Thoracic aorta (tissue), 2 donors: ENCODE measurements at regions not wholly inside any gene's neighbourhood (a gene's known extent, or its start where the extent isn't known, plus 50 kb on each side); places are given as distances from the start of the nearest gene placed in this dataset.
"Not testable (repeated sequence)": the region's sequence is repeated elsewhere in the genome, so short reads cannot be mapped to it uniquely, and the experiment has no call there.

Source experiments
- ATAC-seq: fragments of 150-250 bp; one replicate; pipeline ENCODE4 v1.8.0; 2017; ENCODE audit warnings: low read depth; ENCODE audit not compliant: insufficient number of reproducible peaks, low FRiP score
- DNase-seq: peaks from one replicate; pipeline ENCODE4 v3.0.0-alpha.2; 2020; ENCODE audit warnings: low spot score
- H3K27ac ChIP-seq, 2 donors: fragments of 200-600 bp; sonication (generic); 1 replicate in 1 of 2; 2 replicates in 1 of 2; pipeline ENCODE4 v1.5.1; 2016; ENCODE audit warnings: mild to moderate bottlenecking in 2 of 2, moderate library complexity in 2 of 2
- H3K27me3 ChIP-seq: fragments of 200-600 bp; sonication (generic); replicated peaks from 2 replicates; pipeline ENCODE4 v1.6.0; 2016; ENCODE audit warnings: mild to moderate bottlenecking; ENCODE audit not compliant: insufficient read depth
- H3K36me3 ChIP-seq: fragments of 200-600 bp; sonication (generic); one replicate; pipeline ENCODE4 v1.5.1; 2016
- H3K4me1 ChIP-seq, 2 donors: fragments of 200-600 bp; sonication (generic); 1 replicate in 1 of 2; 2 replicates in 1 of 2; pipeline versions ENCODE4 v1.5.1 to v1.6.0; 2016; ENCODE audit warnings: low read depth in 2 of 2, mild to moderate bottlenecking in 1 of 2; ENCODE audit not compliant: control insufficient read depth in 1 of 2
- H3K4me3 ChIP-seq: fragments of 200-600 bp; sonication (generic); 2 replicates; pipeline ENCODE4 v1.5.1; 2016; ENCODE audit warnings: mild to moderate bottlenecking
- H3K9me3 ChIP-seq: fragments of 200-600 bp; sonication (generic); 2 replicates; pipeline ENCODE4 v1.5.1; 2016
- TF ChIP-seq, protein P1 (sequence below): fragments of 200-600 bp; sonication (generic); IDR thresholded peaks from one replicate; pipeline ENCODE4 v1.5.1; 2019; ENCODE audit warnings: antibody characterized with exemption

- Histone ChIP-seq H3K36me3 (no peaks in the 10 kb centered on the region), H3K4me3 (no peak overlapping the region), H3K4me1 (no peaks in the 10 kb centered on the region), H3K9me3 (peaks cover 14% of the 10 kb centered on the region), H3K27me3 (no peaks in the 10 kb centered on the region), H3K27ac (no peak overlapping the region)
- TF ChIP-seq, protein P1, sequence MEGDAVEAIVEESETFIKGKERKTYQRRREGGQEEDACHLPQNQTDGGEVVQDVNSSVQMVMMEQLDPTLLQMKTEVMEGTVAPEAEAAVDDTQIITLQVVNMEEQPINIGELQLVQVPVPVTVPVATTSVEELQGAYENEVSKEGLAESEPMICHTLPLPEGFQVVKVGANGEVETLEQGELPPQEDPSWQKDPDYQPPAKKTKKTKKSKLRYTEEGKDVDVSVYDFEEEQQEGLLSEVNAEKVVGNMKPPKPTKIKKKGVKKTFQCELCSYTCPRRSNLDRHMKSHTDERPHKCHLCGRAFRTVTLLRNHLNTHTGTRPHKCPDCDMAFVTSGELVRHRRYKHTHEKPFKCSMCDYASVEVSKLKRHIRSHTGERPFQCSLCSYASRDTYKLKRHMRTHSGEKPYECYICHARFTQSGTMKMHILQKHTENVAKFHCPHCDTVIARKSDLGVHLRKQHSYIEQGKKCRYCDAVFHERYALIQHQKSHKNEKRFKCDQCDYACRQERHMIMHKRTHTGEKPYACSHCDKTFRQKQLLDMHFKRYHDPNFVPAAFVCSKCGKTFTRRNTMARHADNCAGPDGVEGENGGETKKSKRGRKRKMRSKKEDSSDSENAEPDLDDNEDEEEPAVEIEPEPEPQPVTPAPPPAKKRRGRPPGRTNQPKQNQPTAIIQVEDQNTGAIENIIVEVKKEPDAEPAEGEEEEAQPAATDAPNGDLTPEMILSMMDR: no peak
- no peak for ATAC-seq
- DNase-seq: no peak
These were observed 124.8 kb downstream of the TPBG start for GRCh38 chr6:82488403-82488802.

GRCh38 chr6:82492134-82492533 lies 128.5 kb downstream of the TPBG start:
- Histone ChIP-seq H3K36me3 (no peaks in the 10 kb centered on the region), H3K9me3 (peaks cover 8% of the 10 kb centered on the region), H3K4me3 (no peak overlapping the region), H3K27me3 (no peaks in the 10 kb centered on the region), H3K4me1 (no peaks in the 10 kb centered on the region), H3K27ac (no peak overlapping the region)
- ATAC-seq (no peak), DNase-seq (no peak)
- TF ChIP-seq, protein P1: no peak

DNA sequence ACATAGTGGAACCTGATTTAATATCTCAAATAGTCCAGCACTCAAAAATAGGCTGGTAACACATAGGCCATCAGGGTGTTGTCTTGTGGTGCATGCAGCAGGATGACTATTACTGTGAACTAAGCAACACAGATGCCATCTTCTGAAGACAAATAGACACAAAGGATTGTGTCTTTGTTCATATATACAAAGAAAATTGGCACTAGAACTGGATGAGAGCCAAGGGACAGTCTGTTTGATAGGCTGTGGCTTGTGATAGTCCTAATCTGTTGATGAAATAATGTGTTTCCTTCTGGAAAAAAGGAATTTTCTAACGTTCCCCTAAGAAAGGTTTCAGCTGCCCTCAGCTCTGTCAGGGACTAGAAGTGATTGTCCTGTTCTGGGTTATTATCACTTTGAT lies 129.8 kb downstream of the TPBG start:
- ATAC-seq (no peak), DNase-seq (no peak)
- Histone ChIP-seq H3K27ac (no peak overlapping the region), H3K27me3 (no peaks in the 10 kb centered on the region), H3K4me1 (no peaks in the 10 kb centered on the region), H3K36me3 (no peaks in the 10 kb centered on the region), H3K9me3 (no peaks in the 10 kb centered on the region), H3K4me3 (no peak overlapping the region)
- TF ChIP-seq, protein P1: no peak

DNA sequence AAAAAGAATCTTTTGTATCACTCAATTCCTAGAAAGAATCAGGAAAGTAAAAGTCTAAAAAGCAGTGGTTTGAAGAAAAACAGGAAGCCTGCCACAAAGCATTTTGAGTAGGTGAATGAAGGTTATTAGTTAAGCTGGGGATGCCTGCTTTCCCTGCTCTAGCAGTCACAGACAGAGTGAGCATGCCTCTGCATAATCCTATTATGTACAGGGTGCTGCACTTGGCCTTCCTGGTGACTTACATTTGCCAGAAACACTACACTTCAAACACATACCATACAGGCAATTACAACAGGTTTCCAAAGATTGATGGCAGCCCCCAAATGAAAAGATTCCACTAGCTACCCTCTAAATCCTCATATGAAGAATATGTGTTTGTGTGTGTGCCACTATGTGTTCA lies 130.8 kb downstream of the TPBG start:
- DNase-seq (no peak), ATAC-seq (no peak)
- TF ChIP-seq, protein P1: no peak
- H3K9me3 ChIP-seq: no peaks in the 10 kb centered on the region
- H3K4me3 ChIP-seq: no peak overlapping the region
- H3K4me1 ChIP-seq: no peaks in the 10 kb centered on the region
- H3K27ac ChIP-seq: no peak overlapping the region
- H3K36me3 ChIP-seq: no peaks in the 10 kb centered on the region
- no peaks in the 10 kb centered on the region for H3K27me3 ChIP-seq

GRCh38 chr6:82501901-82502300 lies 138.3 kb downstream of the TPBG start:
- DNase-seq, H3K4me1 ChIP-seq, H3K4me3 ChIP-seq, H3K27me3 ChIP-seq, H3K27ac ChIP-seq, H3K9me3 ChIP-seq, H3K36me3 ChIP-seq, ATAC-seq: not testable (repeated sequence)

GRCh38 chr6:82506526-82506925 lies 142.9 kb downstream of the TPBG start:
- H3K9me3 ChIP-seq: no peaks in the 10 kb centered on the region
- H3K4me3 ChIP-seq: no peak overlapping the region
- no peaks in the 10 kb centered on the region for H3K27me3 ChIP-seq
- TF ChIP-seq, protein P1: no peak
- no peaks in the 10 kb centered on the region for H3K36me3 ChIP-seq
- no peak overlapping the region for H3K27ac ChIP-seq
- H3K4me1 ChIP-seq: no peaks in the 10 kb centered on the region
- no peak for ATAC-seq
- DNase-seq: no peak
